ENCODE measurements at regions not wholly inside any gene's neighbourhood (a gene's known extent, or its start where the extent isn't known, plus 50 kb on each side); places are given as distances from the start of the nearest gene placed in this dataset.

DNA sequence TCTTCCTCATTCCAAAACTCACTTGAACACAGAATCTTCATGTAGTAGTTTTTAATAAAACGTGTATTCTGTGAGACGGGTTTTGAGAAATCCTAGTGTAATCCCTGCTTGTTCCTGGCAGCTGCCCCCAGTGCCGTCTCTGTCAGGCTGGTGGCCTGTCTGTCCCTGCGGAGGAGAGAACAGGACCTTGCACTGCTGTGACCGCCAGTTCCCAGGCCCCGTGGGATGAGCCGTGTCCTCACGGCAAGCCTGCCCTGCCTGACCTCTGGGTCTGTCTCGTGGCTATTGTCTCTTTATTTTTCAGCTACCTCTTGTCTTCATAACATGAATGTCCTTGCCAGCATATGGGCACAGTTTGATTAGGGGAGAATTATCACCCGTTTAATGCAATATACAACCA, 535.5 kb upstream of the B3GAT1 start:
- TF ChIP-seq POLR2A (IDR thresholded peaks at IDR 0.05): no peak
- TF ChIP-seq, protein P1, sequence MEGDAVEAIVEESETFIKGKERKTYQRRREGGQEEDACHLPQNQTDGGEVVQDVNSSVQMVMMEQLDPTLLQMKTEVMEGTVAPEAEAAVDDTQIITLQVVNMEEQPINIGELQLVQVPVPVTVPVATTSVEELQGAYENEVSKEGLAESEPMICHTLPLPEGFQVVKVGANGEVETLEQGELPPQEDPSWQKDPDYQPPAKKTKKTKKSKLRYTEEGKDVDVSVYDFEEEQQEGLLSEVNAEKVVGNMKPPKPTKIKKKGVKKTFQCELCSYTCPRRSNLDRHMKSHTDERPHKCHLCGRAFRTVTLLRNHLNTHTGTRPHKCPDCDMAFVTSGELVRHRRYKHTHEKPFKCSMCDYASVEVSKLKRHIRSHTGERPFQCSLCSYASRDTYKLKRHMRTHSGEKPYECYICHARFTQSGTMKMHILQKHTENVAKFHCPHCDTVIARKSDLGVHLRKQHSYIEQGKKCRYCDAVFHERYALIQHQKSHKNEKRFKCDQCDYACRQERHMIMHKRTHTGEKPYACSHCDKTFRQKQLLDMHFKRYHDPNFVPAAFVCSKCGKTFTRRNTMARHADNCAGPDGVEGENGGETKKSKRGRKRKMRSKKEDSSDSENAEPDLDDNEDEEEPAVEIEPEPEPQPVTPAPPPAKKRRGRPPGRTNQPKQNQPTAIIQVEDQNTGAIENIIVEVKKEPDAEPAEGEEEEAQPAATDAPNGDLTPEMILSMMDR (IDR thresholded peaks at IDR 0.05): no peak
